GM23338 (cell line): ENCODE measurements at regions not wholly inside any gene's neighbourhood (a gene's known extent, or its start where the extent isn't known, plus 50 kb on each side); places are given as distances from the start of the nearest gene placed in this dataset.

Experiments used
- ATAC-seq: fragments of 200-7000 bp; cut with Tn5 transposase; 3 replicates; pipeline ENCODE4 v1.9.1; 2020
- DNase-seq: peaks from one replicate; pipeline ENCODE4 v3.0.0-alpha.2; 2015; ENCODE audit warnings: low spot score
- H2AFZ ChIP-seq: fragments of 200-600 bp; sonication (generic); 2 replicates; pipeline ENCODE4 v1.8.0; 2016; ENCODE audit warnings: antibody characterized with exemption, mild to moderate bottlenecking, moderate library complexity
- H3F3A ChIP-seq: fragments of 200-600 bp; sonication (generic); replicated peaks from 2 replicates; pipeline ENCODE4 v1.8.0; 2017; ENCODE audit warnings: antibody characterized with exemption, mixed run types, low read depth
- H3K27ac ChIP-seq: fragments of 200-600 bp; sonication (generic); 2 replicates; pipeline ENCODE4 v1.6.1; 2016; ENCODE audit warnings: low read depth
- H3K27me3 ChIP-seq: fragments of 200-600 bp; sonication (generic); 2 replicates; pipeline ENCODE4 v1.8.0; 2016; ENCODE audit warnings: mild to moderate bottlenecking, mixed run types, moderate library complexity; ENCODE audit not compliant: insufficient read depth
- H3K36me3 ChIP-seq: fragments of 200-600 bp; sonication (generic); 2 replicates; pipeline ENCODE4 v1.8.0; 2016; ENCODE audit warnings: mild to moderate bottlenecking; ENCODE audit not compliant: insufficient read depth
- H3K4me1 ChIP-seq: fragments of 200-600 bp; sonication (generic); 2 replicates; pipeline ENCODE4 v1.8.0; 2016; ENCODE audit warnings: mild to moderate bottlenecking, moderate library complexity; ENCODE audit not compliant: insufficient read depth
- H3K4me2 ChIP-seq: fragments of 200-600 bp; sonication (generic); 2 replicates; pipeline ENCODE4 v1.7.1; 2017; ENCODE audit warnings: mixed run types
- H3K4me3 ChIP-seq: fragments of 200-600 bp; sonication (generic); 2 replicates; pipeline ENCODE4 v1.6.1; 2016; ENCODE audit warnings: mixed run types
- H3K79me2 ChIP-seq: fragments of 200-600 bp; sonication (generic); replicated peaks from 2 replicates; pipeline ENCODE4 v1.8.0; 2017; ENCODE audit warnings: mild to moderate bottlenecking; ENCODE audit not compliant: insufficient read depth
- H3K9me2 ChIP-seq: fragments of 200-600 bp; sonication (generic); 2 replicates; pipeline ENCODE4 v1.8.0; 2017; ENCODE audit not compliant: insufficient read depth
- H4K20me1 ChIP-seq: fragments of 200-600 bp; sonication (generic); replicated peaks from 2 replicates; pipeline ENCODE4 v1.8.0; 2017; ENCODE audit warnings: mild to moderate bottlenecking; ENCODE audit not compliant: insufficient read depth
- H3K27ac Mint-ChIP-seq: 2 replicates; pipeline ENCODE4 v1.8.0; 2020; ENCODE audit warnings: inconsistent platforms, mild to moderate bottlenecking, moderate library complexity, mixed read lengths
- H3K27me3 Mint-ChIP-seq: 3 replicates; pipeline ENCODE4 v1.8.0; 2022; ENCODE audit warnings: low read depth, mild to moderate bottlenecking, moderate library complexity, mixed read lengths, inconsistent platforms; ENCODE audit not compliant: insufficient read depth, poor library complexity
- H3K36me3 Mint-ChIP-seq: 3 replicates; pipeline ENCODE4 v1.8.0; 2021; ENCODE audit warnings: low read depth, mild to moderate bottlenecking, inconsistent platforms, moderate library complexity, mixed read lengths
- H3K4me1 Mint-ChIP-seq: 3 replicates; pipeline ENCODE4 v1.8.0; 2020; ENCODE audit warnings: mild to moderate bottlenecking, inconsistent platforms, mixed read lengths
- H3K4me3 Mint-ChIP-seq: 3 replicates; pipeline ENCODE4 v1.8.0; 2021; ENCODE audit warnings: moderate library complexity, mild to moderate bottlenecking, inconsistent platforms, mixed read lengths
- H3K9me3 Mint-ChIP-seq: 3 replicates; pipeline ENCODE4 v1.8.0; 2020; ENCODE audit warnings: moderate library complexity, mild to moderate bottlenecking, inconsistent platforms, mixed read lengths
- CREB1 ChIP-seq: fragments of 250-450 bp; sonication (Bioruptor Pico); IDR thresholded peaks from 2 replicates; pipeline ENCODE4 v1.5.0; 2020; ENCODE audit warnings: low read depth, mild to moderate bottlenecking, moderate library complexity
- EZH2 ChIP-seq: fragments of 200-600 bp; sonication (generic); IDR thresholded peaks from one replicate; pipeline ENCODE4 v1.8.0; 2017; ENCODE audit warnings: antibody characterized with exemption, mild to moderate bottlenecking, low read depth; ENCODE audit not compliant: unreplicated experiment
- EZH2phosphoT487 ChIP-seq: fragments of 200-600 bp; sonication (generic); IDR thresholded peaks from one replicate; pipeline ENCODE4 v1.8.1; 2018; ENCODE audit warnings: antibody characterized with exemption; ENCODE audit not compliant: unreplicated experiment
- JUNB ChIP-seq: IDR thresholded peaks from one replicate; pipeline ENCODE4 v1.6.1; 2016; ENCODE audit warnings: antibody characterized with exemption; ENCODE audit not compliant: unreplicated experiment
- NANOG ChIP-seq: IDR thresholded peaks from 2 replicates; pipeline ENCODE4 v1.6.1; 2016; ENCODE audit warnings: antibody characterized with exemption, borderline replicate concordance
- POLR2AphosphoS5 ChIP-seq: IDR thresholded peaks from 2 replicates; pipeline ENCODE4 v1.6.1; 2016; ENCODE audit warnings: antibody characterized with exemption, low read depth
- STAT1 ChIP-seq: IDR thresholded peaks from one replicate; pipeline ENCODE4 v1.6.1; 2016; ENCODE audit warnings: antibody characterized with exemption; ENCODE audit not compliant: unreplicated experiment
- ZNF114 ChIP-seq: fragments of 250-450 bp; sonication (Bioruptor Pico); IDR thresholded peaks from 2 replicates; pipeline ENCODE4 v1.5.0; 2020; ENCODE audit warnings: mild to moderate bottlenecking, moderate library complexity
- ZNF331 ChIP-seq: fragments of 250-450 bp; sonication (Bioruptor Pico); IDR thresholded peaks from 2 replicates; pipeline ENCODE4 v1.5.0; 2020; ENCODE audit warnings: low read depth, mild to moderate bottlenecking, moderate library complexity
- TF ChIP-seq, protein P1 (sequence below): fragments of 250-450 bp; sonication (Bioruptor Pico); IDR thresholded peaks from 2 replicates; pipeline ENCODE4 v1.5.0; 2020; ENCODE audit warnings: mild to moderate bottlenecking, moderate library complexity
- TF ChIP-seq, protein P2 (sequence below): IDR thresholded peaks from one replicate; pipeline ENCODE4 v1.6.1; 2018; ENCODE audit warnings: antibody characterized with exemption; ENCODE audit not compliant: unreplicated experiment
- TF ChIP-seq, protein P3 (sequence below): IDR thresholded peaks from 2 replicates; pipeline ENCODE4 v1.6.1; 2016; ENCODE audit warnings: antibody characterized with exemption
- TF ChIP-seq, protein P4 (sequence below), 2 experiments: fragments of 200-600 bp in 1 of 2; sonication (generic) in 1 of 2; conservative IDR thresholded peaks; 2 replicates each; pipeline versions ENCODE4 v1.5.1 to v1.6.1; 2016 to 2017; ENCODE audit warnings: antibody characterized with exemption in 2 of 2, low read depth in 2 of 2, mild to moderate bottlenecking in 2 of 2, moderate library complexity in 1 of 2

DNA sequence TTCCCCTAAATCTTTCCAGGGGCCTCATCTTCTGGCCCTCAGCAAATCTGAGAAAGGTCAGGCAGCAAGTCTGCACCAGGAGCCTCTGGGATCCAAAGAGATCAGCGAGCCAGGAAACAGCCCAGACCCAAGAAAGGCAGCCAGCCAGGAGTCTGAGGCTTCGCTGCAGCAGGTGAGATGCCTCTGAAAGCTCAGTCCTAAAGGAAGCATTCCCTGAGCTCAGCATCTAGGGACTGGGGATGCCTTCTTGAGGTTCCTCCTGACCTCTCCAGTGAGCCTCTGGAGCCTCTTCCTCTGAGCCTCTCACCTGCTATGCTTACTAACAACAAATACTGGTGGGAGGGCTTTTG is 118.8 kb upstream of the MAFB start:
- H3K27ac ChIP-seq: no peak overlapping the region
- Mint-ChIP-seq H3K4me1 (no peaks in the 10 kb centered on the region), H3K27me3 (peaks cover 3% of the 10 kb centered on the region), H3K36me3 (no peaks in the 10 kb centered on the region), H3K9me3 (no peaks in the 10 kb centered on the region), H3K27ac (no peak overlapping the region), H3K4me3 (no peak overlapping the region)
- no peak overlapping the region for H3K4me3 ChIP-seq
- H2AFZ ChIP-seq: no peak overlapping the region
- H3F3A ChIP-seq: no peaks in the 10 kb centered on the region
- DNase-seq (no peak), ATAC-seq (no peak)
- H3K36me3 ChIP-seq: no peaks in the 10 kb centered on the region
- no peaks in the 10 kb centered on the region for H3K27me3 ChIP-seq
- H3K9me2 ChIP-seq: no peaks in the 10 kb centered on the region
- no peaks in the 10 kb centered on the region for H3K4me1 ChIP-seq
- no peaks in the 10 kb centered on the region for H3K79me2 ChIP-seq
- H3K4me2 ChIP-seq: no peak overlapping the region
- TF ChIP-seq STAT1 (no peak), CREB1 (CRISPR knock-in tag) (no peak), EZH2phosphoT487 (no peak), NANOG (no peak), EZH2 (no peak), ZNF114 (no peak), ZNF331 (CRISPR knock-in tag) (no peak), POLR2AphosphoS5 (no peak), JUNB (no peak)
- TF ChIP-seq, protein P1, sequence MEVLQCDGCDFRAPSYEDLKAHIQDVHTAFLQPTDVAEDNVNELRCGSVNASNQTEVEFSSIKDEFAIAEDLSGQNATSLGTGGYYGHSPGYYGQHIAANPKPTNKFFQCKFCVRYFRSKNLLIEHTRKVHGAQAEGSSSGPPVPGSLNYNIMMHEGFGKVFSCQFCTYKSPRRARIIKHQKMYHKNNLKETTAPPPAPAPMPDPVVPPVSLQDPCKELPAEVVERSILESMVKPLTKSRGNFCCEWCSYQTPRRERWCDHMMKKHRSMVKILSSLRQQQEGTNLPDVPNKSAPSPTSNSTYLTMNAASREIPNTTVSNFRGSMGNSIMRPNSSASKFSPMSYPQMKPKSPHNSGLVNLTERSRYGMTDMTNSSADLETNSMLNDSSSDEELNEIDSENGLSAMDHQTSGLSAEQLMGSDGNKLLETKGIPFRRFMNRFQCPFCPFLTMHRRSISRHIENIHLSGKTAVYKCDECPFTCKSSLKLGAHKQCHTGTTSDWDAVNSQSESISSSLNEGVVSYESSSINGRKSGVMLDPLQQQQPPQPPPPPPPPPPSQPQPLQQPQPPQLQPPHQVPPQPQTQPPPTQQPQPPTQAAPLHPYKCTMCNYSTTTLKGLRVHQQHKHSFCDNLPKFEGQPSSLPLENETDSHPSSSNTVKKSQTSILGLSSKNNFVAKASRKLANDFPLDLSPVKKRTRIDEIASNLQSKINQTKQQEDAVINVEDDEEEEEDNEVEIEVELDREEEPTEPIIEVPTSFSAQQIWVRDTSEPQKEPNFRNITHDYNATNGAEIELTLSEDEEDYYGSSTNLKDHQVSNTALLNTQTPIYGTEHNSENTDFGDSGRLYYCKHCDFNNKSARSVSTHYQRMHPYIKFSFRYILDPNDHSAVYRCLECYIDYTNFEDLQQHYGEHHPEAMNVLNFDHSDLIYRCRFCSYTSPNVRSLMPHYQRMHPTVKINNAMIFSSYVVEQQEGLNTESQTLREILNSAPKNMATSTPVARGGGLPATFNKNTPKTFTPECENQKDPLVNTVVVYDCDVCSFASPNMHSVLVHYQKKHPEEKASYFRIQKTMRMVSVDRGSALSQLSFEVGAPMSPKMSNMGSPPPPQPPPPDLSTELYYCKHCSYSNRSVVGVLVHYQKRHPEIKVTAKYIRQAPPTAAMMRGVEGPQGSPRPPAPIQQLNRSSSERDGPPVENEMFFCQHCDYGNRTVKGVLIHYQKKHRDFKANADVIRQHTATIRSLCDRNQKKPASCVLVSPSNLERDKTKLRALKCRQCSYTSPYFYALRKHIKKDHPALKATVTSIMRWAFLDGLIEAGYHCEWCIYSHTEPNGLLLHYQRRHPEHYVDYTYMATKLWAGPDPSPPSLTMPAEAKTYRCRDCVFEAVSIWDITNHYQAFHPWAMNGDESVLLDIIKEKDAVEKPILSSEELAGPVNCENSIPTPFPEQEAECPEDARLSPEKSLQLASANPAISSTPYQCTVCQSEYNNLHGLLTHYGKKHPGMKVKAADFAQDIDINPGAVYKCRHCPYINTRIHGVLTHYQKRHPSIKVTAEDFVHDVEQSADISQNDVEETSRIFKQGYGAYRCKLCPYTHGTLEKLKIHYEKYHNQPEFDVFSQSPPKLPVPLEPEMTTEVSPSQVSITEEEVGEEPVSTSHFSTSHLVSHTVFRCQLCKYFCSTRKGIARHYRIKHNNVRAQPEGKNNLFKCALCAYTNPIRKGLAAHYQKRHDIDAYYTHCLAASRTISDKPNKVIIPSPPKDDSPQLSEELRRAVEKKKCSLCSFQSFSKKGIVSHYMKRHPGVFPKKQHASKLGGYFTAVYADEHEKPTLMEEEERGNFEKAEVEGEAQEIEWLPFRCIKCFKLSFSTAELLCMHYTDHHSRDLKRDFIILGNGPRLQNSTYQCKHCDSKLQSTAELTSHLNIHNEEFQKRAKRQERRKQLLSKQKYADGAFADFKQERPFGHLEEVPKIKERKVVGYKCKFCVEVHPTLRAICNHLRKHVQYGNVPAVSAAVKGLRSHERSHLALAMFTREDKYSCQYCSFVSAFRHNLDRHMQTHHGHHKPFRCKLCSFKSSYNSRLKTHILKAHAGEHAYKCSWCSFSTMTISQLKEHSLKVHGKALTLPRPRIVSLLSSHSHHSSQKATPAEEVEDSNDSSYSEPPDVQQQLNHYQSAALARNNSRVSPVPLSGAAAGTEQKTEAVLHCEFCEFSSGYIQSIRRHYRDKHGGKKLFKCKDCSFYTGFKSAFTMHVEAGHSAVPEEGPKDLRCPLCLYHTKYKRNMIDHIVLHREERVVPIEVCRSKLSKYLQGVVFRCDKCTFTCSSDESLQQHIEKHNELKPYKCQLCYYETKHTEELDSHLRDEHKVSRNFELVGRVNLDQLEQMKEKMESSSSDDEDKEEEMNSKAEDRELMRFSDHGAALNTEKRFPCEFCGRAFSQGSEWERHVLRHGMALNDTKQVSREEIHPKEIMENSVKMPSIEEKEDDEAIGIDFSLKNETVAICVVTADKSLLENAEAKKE (CRISPR knock-in tag): no peak
- TF ChIP-seq, protein P2, sequence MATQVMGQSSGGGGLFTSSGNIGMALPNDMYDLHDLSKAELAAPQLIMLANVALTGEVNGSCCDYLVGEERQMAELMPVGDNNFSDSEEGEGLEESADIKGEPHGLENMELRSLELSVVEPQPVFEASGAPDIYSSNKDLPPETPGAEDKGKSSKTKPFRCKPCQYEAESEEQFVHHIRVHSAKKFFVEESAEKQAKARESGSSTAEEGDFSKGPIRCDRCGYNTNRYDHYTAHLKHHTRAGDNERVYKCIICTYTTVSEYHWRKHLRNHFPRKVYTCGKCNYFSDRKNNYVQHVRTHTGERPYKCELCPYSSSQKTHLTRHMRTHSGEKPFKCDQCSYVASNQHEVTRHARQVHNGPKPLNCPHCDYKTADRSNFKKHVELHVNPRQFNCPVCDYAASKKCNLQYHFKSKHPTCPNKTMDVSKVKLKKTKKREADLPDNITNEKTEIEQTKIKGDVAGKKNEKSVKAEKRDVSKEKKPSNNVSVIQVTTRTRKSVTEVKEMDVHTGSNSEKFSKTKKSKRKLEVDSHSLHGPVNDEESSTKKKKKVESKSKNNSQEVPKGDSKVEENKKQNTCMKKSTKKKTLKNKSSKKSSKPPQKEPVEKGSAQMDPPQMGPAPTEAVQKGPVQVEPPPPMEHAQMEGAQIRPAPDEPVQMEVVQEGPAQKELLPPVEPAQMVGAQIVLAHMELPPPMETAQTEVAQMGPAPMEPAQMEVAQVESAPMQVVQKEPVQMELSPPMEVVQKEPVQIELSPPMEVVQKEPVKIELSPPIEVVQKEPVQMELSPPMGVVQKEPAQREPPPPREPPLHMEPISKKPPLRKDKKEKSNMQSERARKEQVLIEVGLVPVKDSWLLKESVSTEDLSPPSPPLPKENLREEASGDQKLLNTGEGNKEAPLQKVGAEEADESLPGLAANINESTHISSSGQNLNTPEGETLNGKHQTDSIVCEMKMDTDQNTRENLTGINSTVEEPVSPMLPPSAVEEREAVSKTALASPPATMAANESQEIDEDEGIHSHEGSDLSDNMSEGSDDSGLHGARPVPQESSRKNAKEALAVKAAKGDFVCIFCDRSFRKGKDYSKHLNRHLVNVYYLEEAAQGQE: no peak
- TF ChIP-seq, protein P3, sequence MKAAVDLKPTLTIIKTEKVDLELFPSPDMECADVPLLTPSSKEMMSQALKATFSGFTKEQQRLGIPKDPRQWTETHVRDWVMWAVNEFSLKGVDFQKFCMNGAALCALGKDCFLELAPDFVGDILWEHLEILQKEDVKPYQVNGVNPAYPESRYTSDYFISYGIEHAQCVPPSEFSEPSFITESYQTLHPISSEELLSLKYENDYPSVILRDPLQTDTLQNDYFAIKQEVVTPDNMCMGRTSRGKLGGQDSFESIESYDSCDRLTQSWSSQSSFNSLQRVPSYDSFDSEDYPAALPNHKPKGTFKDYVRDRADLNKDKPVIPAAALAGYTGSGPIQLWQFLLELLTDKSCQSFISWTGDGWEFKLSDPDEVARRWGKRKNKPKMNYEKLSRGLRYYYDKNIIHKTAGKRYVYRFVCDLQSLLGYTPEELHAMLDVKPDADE: no peak
- TF ChIP-seq, protein P4, sequence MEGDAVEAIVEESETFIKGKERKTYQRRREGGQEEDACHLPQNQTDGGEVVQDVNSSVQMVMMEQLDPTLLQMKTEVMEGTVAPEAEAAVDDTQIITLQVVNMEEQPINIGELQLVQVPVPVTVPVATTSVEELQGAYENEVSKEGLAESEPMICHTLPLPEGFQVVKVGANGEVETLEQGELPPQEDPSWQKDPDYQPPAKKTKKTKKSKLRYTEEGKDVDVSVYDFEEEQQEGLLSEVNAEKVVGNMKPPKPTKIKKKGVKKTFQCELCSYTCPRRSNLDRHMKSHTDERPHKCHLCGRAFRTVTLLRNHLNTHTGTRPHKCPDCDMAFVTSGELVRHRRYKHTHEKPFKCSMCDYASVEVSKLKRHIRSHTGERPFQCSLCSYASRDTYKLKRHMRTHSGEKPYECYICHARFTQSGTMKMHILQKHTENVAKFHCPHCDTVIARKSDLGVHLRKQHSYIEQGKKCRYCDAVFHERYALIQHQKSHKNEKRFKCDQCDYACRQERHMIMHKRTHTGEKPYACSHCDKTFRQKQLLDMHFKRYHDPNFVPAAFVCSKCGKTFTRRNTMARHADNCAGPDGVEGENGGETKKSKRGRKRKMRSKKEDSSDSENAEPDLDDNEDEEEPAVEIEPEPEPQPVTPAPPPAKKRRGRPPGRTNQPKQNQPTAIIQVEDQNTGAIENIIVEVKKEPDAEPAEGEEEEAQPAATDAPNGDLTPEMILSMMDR (conservative IDR thresholded peaks at IDR 0.05; ENCODE audit: low read depth in 2 of 2): no peak
- H4K20me1 ChIP-seq: no peaks in the 10 kb centered on the region
